Ascending aorta (tissue), 2 donors: ENCODE measurements at regions not wholly inside any gene's neighbourhood (a gene's known extent, or its start where the extent isn't known, plus 50 kb on each side); places are given as distances from the start of the nearest gene placed in this dataset.

ENCODE experiments used
- DNase-seq, 2 donors: peaks; one replicate each; pipeline ENCODE4 v3.0.0-alpha.2; 2019; ENCODE audit warnings: low spot score in 2 of 2
- H3K27ac ChIP-seq, 2 donors: fragments of 200-600 bp; sonication (generic); one replicate each; pipeline ENCODE4 v1.5.1; 2016 to 2017; ENCODE audit warnings: mild to moderate bottlenecking in 1 of 2
- H3K27me3 ChIP-seq: fragments of 200-600 bp; sonication (generic); one replicate; pipeline ENCODE4 v1.5.1; 2017
- H3K36me3 ChIP-seq, 2 donors: fragments of 200-600 bp; sonication (generic); one replicate each; pipeline ENCODE4 v1.5.1; 2016
- H3K4me1 ChIP-seq, 2 donors: fragments of 200-600 bp; sonication (generic); one replicate each; pipeline ENCODE4 v1.5.1; 2016 to 2017; ENCODE audit warnings: mild to moderate bottlenecking in 1 of 2
- H3K4me3 ChIP-seq, 2 donors: fragments of 200-600 bp; sonication (generic); one replicate each; pipeline ENCODE4 v1.5.1; 2016 to 2017; ENCODE audit warnings: mild to moderate bottlenecking in 1 of 2
- H3K9me3 ChIP-seq, 2 donors: fragments of 200-600 bp; sonication (generic); one replicate each; pipeline ENCODE4 v1.5.1; 2016
- intact Hi-C: fragments of 100-400 bp; cut with DNase I; formaldehyde crosslinking; loops from one replicate; pipeline ENCODE4 v1.15.1; 2023
- TF ChIP-seq, protein P1 (sequence below), 3 experiments: fragments of 200-600 bp in 2 of 3; fragments of 450-650 bp in 1 of 3; sonication (generic) in 2 of 3; IDR thresholded peaks; one replicate each; pipeline ENCODE4 v1.5.1; 2016 to 2019; ENCODE audit warnings: antibody characterized with exemption in 3 of 3, mild to moderate bottlenecking in 1 of 3, moderate library complexity in 1 of 3

DNA sequence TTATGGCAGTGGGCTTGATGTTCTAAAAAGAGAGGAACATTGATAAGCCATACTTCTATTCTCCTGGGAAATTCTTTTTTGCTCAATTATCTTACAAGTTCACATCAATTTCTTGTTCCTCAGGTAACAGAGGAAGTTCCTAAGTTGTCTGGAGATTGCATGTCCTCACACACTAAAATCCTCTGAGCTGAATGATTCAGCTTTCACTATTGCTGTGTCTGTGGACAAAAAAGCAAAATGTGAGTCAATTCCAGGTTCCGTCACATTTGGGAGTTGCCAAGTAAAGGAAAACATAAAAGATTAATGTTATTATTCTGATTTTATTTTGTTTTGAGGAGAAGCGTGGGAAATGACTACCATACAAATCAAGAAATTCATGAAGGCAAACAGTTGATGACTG, 316.7 kb downstream of the CHRM3 start:
- no peak overlapping the region for H3K27ac ChIP-seq
- intact Hi-C loops, result no loop called here
- H3K4me3 ChIP-seq, result no peak overlapping the region
- TF ChIP-seq, protein P1, sequence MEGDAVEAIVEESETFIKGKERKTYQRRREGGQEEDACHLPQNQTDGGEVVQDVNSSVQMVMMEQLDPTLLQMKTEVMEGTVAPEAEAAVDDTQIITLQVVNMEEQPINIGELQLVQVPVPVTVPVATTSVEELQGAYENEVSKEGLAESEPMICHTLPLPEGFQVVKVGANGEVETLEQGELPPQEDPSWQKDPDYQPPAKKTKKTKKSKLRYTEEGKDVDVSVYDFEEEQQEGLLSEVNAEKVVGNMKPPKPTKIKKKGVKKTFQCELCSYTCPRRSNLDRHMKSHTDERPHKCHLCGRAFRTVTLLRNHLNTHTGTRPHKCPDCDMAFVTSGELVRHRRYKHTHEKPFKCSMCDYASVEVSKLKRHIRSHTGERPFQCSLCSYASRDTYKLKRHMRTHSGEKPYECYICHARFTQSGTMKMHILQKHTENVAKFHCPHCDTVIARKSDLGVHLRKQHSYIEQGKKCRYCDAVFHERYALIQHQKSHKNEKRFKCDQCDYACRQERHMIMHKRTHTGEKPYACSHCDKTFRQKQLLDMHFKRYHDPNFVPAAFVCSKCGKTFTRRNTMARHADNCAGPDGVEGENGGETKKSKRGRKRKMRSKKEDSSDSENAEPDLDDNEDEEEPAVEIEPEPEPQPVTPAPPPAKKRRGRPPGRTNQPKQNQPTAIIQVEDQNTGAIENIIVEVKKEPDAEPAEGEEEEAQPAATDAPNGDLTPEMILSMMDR (IDR thresholded peaks at IDR 0.05), result no peak
- no peaks in the 10 kb centered on the region for H3K27me3 ChIP-seq
- H3K4me1 ChIP-seq, result no peaks in the 10 kb centered on the region
- no peaks in the 10 kb centered on the region for H3K9me3 ChIP-seq
- DNase-seq, result no peak
- H3K36me3 ChIP-seq, result no peaks in the 10 kb centered on the region

DNA sequence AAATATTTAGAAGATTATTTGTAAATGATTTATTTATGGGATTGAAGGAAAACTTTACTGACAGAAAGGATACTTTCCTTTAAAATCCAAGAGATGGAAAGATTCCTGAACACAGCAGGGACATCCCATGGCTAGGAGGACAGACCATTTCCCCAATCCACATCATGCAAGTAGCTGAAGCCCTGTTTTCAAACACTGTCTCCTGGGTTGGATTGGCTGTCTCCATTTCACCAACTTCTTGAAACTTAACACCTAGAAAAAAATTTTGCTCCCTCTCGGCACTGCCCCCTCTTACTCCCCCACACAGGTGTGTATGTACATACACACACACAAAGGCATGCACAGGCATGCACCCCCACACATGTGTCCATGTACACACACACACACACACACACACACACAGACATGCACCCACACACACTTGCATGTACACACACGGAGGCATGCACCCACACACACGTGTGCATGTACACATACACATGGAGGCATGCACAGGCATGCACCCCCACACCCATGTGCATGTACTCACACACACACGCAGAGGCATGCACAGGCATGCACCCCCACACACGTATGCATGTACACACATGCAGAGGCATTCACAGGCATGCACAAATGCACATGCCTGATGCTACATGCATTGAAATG, 320.0 kb downstream of the CHRM3 start:
- no peaks in the 10 kb centered on the region for H3K36me3 ChIP-seq
- no peak overlapping the region for H3K4me3 ChIP-seq
- DNase-seq, result no peak
- intact Hi-C loops, result no loop called here
- H3K27me3 ChIP-seq, result no peaks in the 10 kb centered on the region
- no peak overlapping the region for H3K27ac ChIP-seq
- no peaks in the 10 kb centered on the region for H3K9me3 ChIP-seq
- TF ChIP-seq, protein P1 (IDR thresholded peaks at IDR 0.05), result no peak
- no peaks in the 10 kb centered on the region for H3K4me1 ChIP-seq

DNA sequence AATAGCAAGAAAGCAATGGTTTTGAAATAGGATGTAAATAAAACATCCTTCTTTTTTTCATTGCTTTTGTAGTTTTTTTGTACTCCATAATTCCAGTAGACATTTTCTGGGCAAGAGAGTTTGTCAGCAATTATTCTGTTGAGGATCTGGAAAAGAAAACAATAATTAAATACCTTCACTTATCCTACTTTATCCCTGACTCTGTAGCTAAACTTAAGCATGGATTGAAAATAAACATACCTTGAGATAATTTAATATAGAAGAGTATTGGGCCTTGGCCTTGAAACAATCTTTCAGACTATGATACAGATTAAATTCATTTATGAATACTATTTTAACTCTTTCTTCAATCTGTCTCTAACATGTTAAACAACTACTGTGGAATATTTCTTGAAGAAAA, 321.2 kb downstream of the CHRM3 start:
- no peak overlapping the region for H3K27ac ChIP-seq
- H3K4me1 ChIP-seq, result no peaks in the 10 kb centered on the region
- no peaks in the 10 kb centered on the region for H3K9me3 ChIP-seq
- no peaks in the 10 kb centered on the region for H3K36me3 ChIP-seq
- no peaks in the 10 kb centered on the region for H3K27me3 ChIP-seq
- TF ChIP-seq, protein P1 (IDR thresholded peaks at IDR 0.05), result no peak
- no peak overlapping the region for H3K4me3 ChIP-seq
- intact Hi-C loops, result no loop called here
- DNase-seq, result no peak

DNA sequence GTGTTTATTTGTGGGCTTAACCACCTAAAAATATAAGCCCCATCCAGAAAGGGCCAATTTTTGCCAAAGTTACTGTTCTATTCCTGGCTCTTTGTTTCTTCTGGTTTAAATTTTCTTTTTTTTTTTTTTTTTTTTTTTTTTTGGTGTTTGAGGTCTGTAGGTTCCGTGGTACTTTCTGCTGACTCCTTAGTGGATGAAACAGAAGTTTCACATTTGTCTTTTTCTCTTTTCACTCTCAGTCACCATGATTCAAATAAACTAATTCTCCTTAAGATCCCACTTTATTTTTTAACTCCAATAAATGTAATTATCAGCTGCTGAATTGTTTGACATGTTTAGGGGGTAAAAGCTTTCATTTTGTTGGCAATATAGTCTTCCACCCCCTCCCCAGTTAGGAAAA, 322.3 kb downstream of the CHRM3 start:
- Histone ChIP-seq H3K27me3 (no peaks in the 10 kb centered on the region), H3K4me1 (no peaks in the 10 kb centered on the region), H3K36me3 (no peaks in the 10 kb centered on the region), H3K4me3 (no peak overlapping the region), H3K27ac (no peak overlapping the region), H3K9me3 (no peaks in the 10 kb centered on the region)
- no peak for DNase-seq
- TF ChIP-seq, protein P1 (IDR thresholded peaks at IDR 0.05), result no peak
- intact Hi-C loops, result no loop called here

DNA sequence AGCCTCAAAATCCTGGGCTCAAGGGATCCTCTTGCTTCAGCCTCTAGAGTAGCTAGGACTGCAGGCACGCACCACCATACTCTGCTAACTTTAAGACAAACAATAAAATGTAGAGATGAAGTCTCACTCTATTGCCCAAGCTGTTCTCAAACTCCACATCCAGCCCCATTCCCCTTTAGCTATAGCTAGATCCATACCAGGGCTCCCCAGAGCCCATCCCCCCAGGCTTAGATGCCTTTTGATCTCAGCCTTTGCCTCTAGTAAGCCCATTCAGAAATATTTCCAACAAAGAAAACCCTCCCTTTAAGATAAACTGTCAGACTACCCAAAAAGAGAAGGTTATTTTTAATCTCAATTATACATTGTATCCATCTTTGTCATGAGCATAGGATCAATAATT, 325.4 kb downstream of the CHRM3 start:
- no peak overlapping the region for H3K4me3 ChIP-seq
- TF ChIP-seq, protein P1 (IDR thresholded peaks at IDR 0.05), result no peak
- no peak overlapping the region for H3K27ac ChIP-seq
- no peaks in the 10 kb centered on the region for H3K27me3 ChIP-seq
- DNase-seq, result no peak
- H3K4me1 ChIP-seq, result no peaks in the 10 kb centered on the region
- intact Hi-C loops, result no loop called here
- no peaks in the 10 kb centered on the region for H3K36me3 ChIP-seq
- H3K9me3 ChIP-seq, result no peaks in the 10 kb centered on the region
